DMS53 treated with DMSO at 0.1 percent for 48 hours (cell line): ENCODE measurements at regions not wholly inside any gene's neighbourhood (a gene's known extent, or its start where the extent isn't known, plus 50 kb on each side); places are given as distances from the start of the nearest gene placed in this dataset.
"Not testable (repeated sequence)": the region's sequence is repeated elsewhere in the genome, so short reads cannot be mapped to it uniquely, and the experiment has no call there.

Experiments used
- DNase-seq: peaks from one replicate; lab custom pipeline; 2025; ENCODE audit not compliant: unreplicated experiment; lab: John Stamatoyannopoulos, UW

- DNase-seq = no peak
These were observed 469.9 kb upstream of the CBLB start for GRCh38 chr3:106338582-106339214.

- no peak for DNase-seq
These were observed 470.7 kb upstream of the CBLB start for GRCh38 chr3:106339551-106339950.

- DNase-seq = no peak
These were observed 472.3 kb upstream of the CBLB start for GRCh38 chr3:106341087-106341486.

- no peak for DNase-seq
These were observed 472.9 kb upstream of the CBLB start for GRCh38 chr3:106341586-106342162.

- no peak for DNase-seq
These were observed 473.6 kb upstream of the CBLB start for GRCh38 chr3:106342386-106342785.

GRCh38 chr3:106343811-106344210 is 475.0 kb upstream of the CBLB start:
- no peak for DNase-seq

GRCh38 chr3:106345353-106346027 is 476.7 kb upstream of the CBLB start:
- no peak for DNase-seq

GRCh38 chr3:106347350-106347749 is 478.5 kb upstream of the CBLB start:
- no peak for DNase-seq

GRCh38 chr3:106348139-106348690 is 479.4 kb upstream of the CBLB start:
- DNase-seq = no peak

- DNase-seq = no peak
These were observed 480.5 kb upstream of the CBLB start for GRCh38 chr3:106349191-106349881.

GRCh38 chr3:106355873-106356272 is 487.1 kb upstream of the CBLB start:
- no peak for DNase-seq

- no peak for DNase-seq
These were observed 490.9 kb upstream of the CBLB start for GRCh38 chr3:106359692-106360091.

GRCh38 chr3:106360901-106361300 is 492.1 kb upstream of the CBLB start:
- not testable (repeated sequence) for DNase-seq

- DNase-seq = no peak
These were observed 495.7 kb upstream of the CBLB start for GRCh38 chr3:106364477-106364876.

- no peak for DNase-seq
These were observed 496.4 kb upstream of the CBLB start for GRCh38 chr3:106365061-106365691.

GRCh38 chr3:106366352-106366751 is 497.5 kb upstream of the CBLB start:
- no peak for DNase-seq

- DNase-seq = no peak
These were observed 498.7 kb upstream of the CBLB start for GRCh38 chr3:106367496-106367895.

- no peak for DNase-seq
These were observed 502.6 kb upstream of the CBLB start for GRCh38 chr3:106371221-106371970.

- no peak for DNase-seq
These were observed 503.4 kb upstream of the CBLB start for GRCh38 chr3:106371971-106372805.

- no peak for DNase-seq
These were observed 504.0 kb upstream of the CBLB start for GRCh38 chr3:106372806-106373190.
